ENCODE measurements at regions not wholly inside any gene's neighbourhood (a gene's known extent, or its start where the extent isn't known, plus 50 kb on each side); places are given as distances from the start of the nearest gene placed in this dataset.
A peak's percentile ranks its signal among the peaks of the same experiment; 100 is the strongest.
"Not testable (repeated sequence)": the region's sequence is repeated elsewhere in the genome, so short reads cannot be mapped to it uniquely, and the experiment has no call there.

- no peak for DNase-seq (ENCODE audit: low read depth)
These were observed 149.1 kb downstream of the NFKBIZ start for GRCh38 chr3:101998256-101998926.

- DNase-seq (ENCODE audit: low read depth): no peak
These were observed 150.0 kb downstream of the NFKBIZ start for GRCh38 chr3:101999177-101999779.

- no peak for DNase-seq (ENCODE audit: low read depth)
These were observed 151.4 kb downstream of the NFKBIZ start for GRCh38 chr3:102000620-102001209.

GRCh38 chr3:102002056-102002455 lies 152.7 kb downstream of the NFKBIZ start:
- DNase-seq (ENCODE audit: low read depth): no peak

GRCh38 chr3:102004561-102004960 lies 155.2 kb downstream of the NFKBIZ start:
- no peak for DNase-seq (ENCODE audit: low read depth)

GRCh38 chr3:102005551-102005950 lies 156.2 kb downstream of the NFKBIZ start:
- DNase-seq (ENCODE audit: low read depth): no peak

- DNase-seq (ENCODE audit: low read depth): peak; percentile 68
These were observed 157.6 kb downstream of the NFKBIZ start for GRCh38 chr3:102006812-102007485.

GRCh38 chr3:102008436-102008835 lies 159.1 kb downstream of the NFKBIZ start:
- not testable (repeated sequence) for DNase-seq (ENCODE audit: low read depth)

- no peak for DNase-seq (ENCODE audit: low read depth)
These were observed 167.1 kb downstream of the NFKBIZ start for GRCh38 chr3:102016417-102016816.

GRCh38 chr3:102017784-102018183 lies 168.5 kb downstream of the NFKBIZ start:
- DNase-seq (ENCODE audit: low read depth): no peak

- no peak for DNase-seq (ENCODE audit: low read depth)
These were observed 169.2 kb downstream of the NFKBIZ start for GRCh38 chr3:102018551-102018950.

- no peak for DNase-seq (ENCODE audit: low read depth)
These were observed 171.4 kb downstream of the NFKBIZ start for GRCh38 chr3:102020735-102021134.

GRCh38 chr3:102024270-102024904 lies 175.1 kb downstream of the NFKBIZ start:
- DNase-seq (ENCODE audit: low read depth): no peak

- no peak for DNase-seq (ENCODE audit: low read depth)
These were observed 176.4 kb downstream of the NFKBIZ start for GRCh38 chr3:102025606-102026270.

GRCh38 chr3:102026656-102027055 lies 177.3 kb downstream of the NFKBIZ start:
- DNase-seq (ENCODE audit: low read depth): no peak

GRCh38 chr3:102030661-102031060 lies 181.3 kb downstream of the NFKBIZ start:
- DNase-seq (ENCODE audit: low read depth): no peak

- no peak for DNase-seq (ENCODE audit: low read depth)
These were observed 182.5 kb downstream of the NFKBIZ start for GRCh38 chr3:102031834-102032233.

GRCh38 chr3:102032491-102033383 lies 183.4 kb downstream of the NFKBIZ start:
- DNase-seq (ENCODE audit: low read depth): no peak

- DNase-seq (ENCODE audit: low read depth): no peak
These were observed 185.5 kb downstream of the NFKBIZ start for GRCh38 chr3:102034639-102035451.

GRCh38 chr3:102036017-102036416 lies 186.7 kb downstream of the NFKBIZ start:
- DNase-seq (ENCODE audit: low read depth): no peak

Measured in HS-5 (cell line).